ENCODE measurements at regions not wholly inside any gene's neighbourhood (a gene's known extent, or its start where the extent isn't known, plus 50 kb on each side); places are given as distances from the start of the nearest gene placed in this dataset.

DNA sequence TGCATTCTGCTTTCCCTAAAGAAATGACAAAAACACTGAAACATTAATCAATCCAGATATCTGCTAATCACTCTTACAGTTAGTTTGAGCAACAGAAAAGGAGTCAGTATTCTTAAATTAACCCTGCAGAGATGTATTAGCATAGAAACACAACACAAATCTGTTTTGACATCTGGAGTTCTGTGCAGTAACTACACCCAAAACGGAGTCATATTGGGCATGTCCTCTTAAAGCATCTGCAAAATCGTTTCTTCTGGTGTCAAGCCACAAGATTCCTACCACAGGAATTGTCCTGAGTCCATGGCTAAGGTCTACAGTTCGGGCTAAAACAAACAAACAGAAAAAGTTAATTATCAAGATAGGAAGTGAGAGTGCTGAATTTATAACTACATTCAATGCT is 332.1 kb upstream of the PKN2 start:
- Mint-ChIP-seq H3K4me1 (no peaks in the 10 kb centered on the region), H3K27ac (no peak overlapping the region), H3K27me3 (ENCODE audit: low read depth) (no peaks in the 10 kb centered on the region), H3K9me3 (peaks cover 7% of the 10 kb centered on the region), H3K36me3 (no peaks in the 10 kb centered on the region), H3K4me3 (no peak overlapping the region)
- no peak for ATAC-seq
- no peak for DNase-seq (ENCODE audit: low spot score)
- TF ChIP-seq ETV6 (CRISPR knock-in tag; IDR thresholded peaks at IDR 0.05) (no peak), TEAD1 (CRISPR knock-in tag; IDR thresholded peaks at IDR 0.05) (no peak), ZNF219 (CRISPR knock-in tag; IDR thresholded peaks at IDR 0.05; ENCODE audit: borderline replicate concordance) (no peak), ZNF532 (CRISPR knock-in tag; IDR thresholded peaks at IDR 0.05; ENCODE audit: borderline replicate concordance) (no peak), RELA (CRISPR knock-in tag; IDR thresholded peaks at IDR 0.05; ENCODE audit: borderline replicate concordance) (no peak), SOX15 (CRISPR knock-in tag; IDR thresholded peaks at IDR 0.05) (no peak), CREB1 (CRISPR knock-in tag; IDR thresholded peaks at IDR 0.05) (no peak), FOXK1 (CRISPR knock-in tag; IDR thresholded peaks at IDR 0.05) (no peak), JAZF1 (CRISPR knock-in tag; IDR thresholded peaks at IDR 0.05) (no peak), GTF2I (CRISPR knock-in tag; conservative IDR thresholded peaks at IDR 0.05) (no peak), ZNF138 (CRISPR knock-in tag; conservative IDR thresholded peaks at IDR 0.05) (no peak), SMAD3 (CRISPR knock-in tag; IDR thresholded peaks at IDR 0.05; ENCODE audit: borderline replicate concordance) (no peak), NR2C2 (CRISPR knock-in tag; IDR thresholded peaks at IDR 0.05) (no peak)
- TF ChIP-seq, protein P1, sequence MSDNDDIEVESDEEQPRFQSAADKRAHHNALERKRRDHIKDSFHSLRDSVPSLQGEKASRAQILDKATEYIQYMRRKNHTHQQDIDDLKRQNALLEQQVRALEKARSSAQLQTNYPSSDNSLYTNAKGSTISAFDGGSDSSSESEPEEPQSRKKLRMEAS (CRISPR knock-in tag; IDR thresholded peaks at IDR 0.05): no peak
- TF ChIP-seq, protein P2, sequence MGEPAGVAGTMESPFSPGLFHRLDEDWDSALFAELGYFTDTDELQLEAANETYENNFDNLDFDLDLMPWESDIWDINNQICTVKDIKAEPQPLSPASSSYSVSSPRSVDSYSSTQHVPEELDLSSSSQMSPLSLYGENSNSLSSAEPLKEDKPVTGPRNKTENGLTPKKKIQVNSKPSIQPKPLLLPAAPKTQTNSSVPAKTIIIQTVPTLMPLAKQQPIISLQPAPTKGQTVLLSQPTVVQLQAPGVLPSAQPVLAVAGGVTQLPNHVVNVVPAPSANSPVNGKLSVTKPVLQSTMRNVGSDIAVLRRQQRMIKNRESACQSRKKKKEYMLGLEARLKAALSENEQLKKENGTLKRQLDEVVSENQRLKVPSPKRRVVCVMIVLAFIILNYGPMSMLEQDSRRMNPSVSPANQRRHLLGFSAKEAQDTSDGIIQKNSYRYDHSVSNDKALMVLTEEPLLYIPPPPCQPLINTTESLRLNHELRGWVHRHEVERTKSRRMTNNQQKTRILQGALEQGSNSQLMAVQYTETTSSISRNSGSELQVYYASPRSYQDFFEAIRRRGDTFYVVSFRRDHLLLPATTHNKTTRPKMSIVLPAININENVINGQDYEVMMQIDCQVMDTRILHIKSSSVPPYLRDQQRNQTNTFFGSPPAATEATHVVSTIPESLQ (CRISPR knock-in tag; IDR thresholded peaks at IDR 0.05): no peak
- POLR2A ChIA-PET: no interaction called here
- CTCF ChIA-PET: interaction anchor here (0.9 kb wide), 1 partner anchor 198 kb away, joined by 3 read pairs; no protein-coding TSS in a partner anchor

- DNase-seq (ENCODE audit: low spot score) (no peak), ATAC-seq (no peak)
- Mint-ChIP-seq H3K4me1 (no peaks in the 10 kb centered on the region), H3K9me3 (peaks cover 7% of the 10 kb centered on the region), H3K27ac (no peak overlapping the region), H3K36me3 (no peaks in the 10 kb centered on the region), H3K4me3 (no peak overlapping the region), H3K27me3 (ENCODE audit: low read depth) (no peaks in the 10 kb centered on the region)
- no peak for TF ChIP-seq MXD4 (CRISPR knock-in tag; IDR thresholded peaks at IDR 0.05; ENCODE audit: borderline replicate concordance)
- TF ChIP-seq RORB (CRISPR knock-in tag; IDR thresholded peaks at IDR 0.05): no peak
- TF ChIP-seq ARID4B (CRISPR knock-in tag; IDR thresholded peaks at IDR 0.05; ENCODE audit: borderline replicate concordance): no peak
- no peak for TF ChIP-seq ATF2 (CRISPR knock-in tag; IDR thresholded peaks at IDR 0.05; ENCODE audit: borderline replicate concordance, low read depth)
- TF ChIP-seq NFATC4 (CRISPR knock-in tag; IDR thresholded peaks at IDR 0.05): no peak
- CTCF ChIA-PET: no interaction called here
- POLR2A ChIA-PET: no interaction called here
These were observed 329.8 kb upstream of the PKN2 start for GRCh38 chr1:88354256-88354655.
